SK-N-MC (cell line): ENCODE measurements at regions not wholly inside any gene's neighbourhood (a gene's known extent, or its start where the extent isn't known, plus 50 kb on each side); places are given as distances from the start of the nearest gene placed in this dataset.

ENCODE experiments used
- EZH2 ChIP-seq: fragments of 200-600 bp; sonication (generic); IDR thresholded peaks from one replicate; pipeline ENCODE4 v1.6.1; 2017; ENCODE audit warnings: antibody characterized with exemption
- POLR2AphosphoS5 ChIP-seq: IDR thresholded peaks from 2 replicates; pipeline ENCODE4 v1.6.1; 2012; ENCODE audit warnings: mild to moderate bottlenecking, low read depth, low read length, borderline replicate concordance

DNA sequence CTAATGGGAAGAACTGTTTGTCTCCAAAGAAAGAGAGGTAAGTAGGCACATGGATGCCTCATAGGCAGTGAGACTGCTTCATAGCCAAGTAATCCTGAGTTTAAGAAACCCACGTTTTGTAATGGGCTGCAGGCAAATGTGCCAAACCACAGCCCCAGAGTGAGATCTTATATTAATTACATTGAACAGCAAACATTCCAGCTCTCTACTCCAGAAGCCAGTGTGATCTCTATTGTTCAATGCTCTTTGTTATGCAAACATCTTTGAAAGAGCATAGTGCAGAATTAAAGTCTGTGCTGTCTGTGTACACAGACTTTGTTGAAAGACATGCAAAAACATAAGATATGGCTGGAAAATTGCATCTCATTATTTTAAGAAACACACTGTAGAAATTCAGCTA lies 720.8 kb upstream of the REG3G start:
- TF ChIP-seq POLR2AphosphoS5: no peak
- no peak for TF ChIP-seq EZH2
